GM21737 (cell line): ENCODE measurements at regions not wholly inside any gene's neighbourhood (a gene's known extent, or its start where the extent isn't known, plus 50 kb on each side); places are given as distances from the start of the nearest gene placed in this dataset.

Experiments
- ATAC-seq: cut with Tn5 transposase; IDR thresholded peaks from one replicate; pipeline ENCODE4 v1.9.1; 2021; ENCODE audit warnings: mild to moderate bottlenecking, moderate library complexity; ENCODE audit not compliant: unreplicated experiment

DNA sequence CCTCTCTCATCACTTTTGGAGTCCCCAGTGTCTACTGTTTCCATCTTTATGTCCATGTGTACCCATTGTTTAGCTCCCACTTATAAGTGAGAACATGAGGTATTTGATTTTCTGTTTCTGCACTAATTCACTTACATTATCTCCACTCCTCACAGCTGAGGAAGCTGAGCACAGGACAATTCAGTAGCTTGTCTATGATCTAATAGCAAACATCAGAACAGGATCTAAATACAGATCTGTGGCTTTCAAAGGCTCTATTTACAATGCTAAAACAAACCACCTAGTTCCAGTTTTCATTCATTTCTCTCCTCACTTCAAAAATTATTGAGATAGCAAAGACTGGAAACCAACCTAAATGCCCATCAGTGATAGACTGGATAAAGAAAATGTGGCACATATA, 52.0 kb upstream of the DDX18 start:
- ATAC-seq = no peak

DNA sequence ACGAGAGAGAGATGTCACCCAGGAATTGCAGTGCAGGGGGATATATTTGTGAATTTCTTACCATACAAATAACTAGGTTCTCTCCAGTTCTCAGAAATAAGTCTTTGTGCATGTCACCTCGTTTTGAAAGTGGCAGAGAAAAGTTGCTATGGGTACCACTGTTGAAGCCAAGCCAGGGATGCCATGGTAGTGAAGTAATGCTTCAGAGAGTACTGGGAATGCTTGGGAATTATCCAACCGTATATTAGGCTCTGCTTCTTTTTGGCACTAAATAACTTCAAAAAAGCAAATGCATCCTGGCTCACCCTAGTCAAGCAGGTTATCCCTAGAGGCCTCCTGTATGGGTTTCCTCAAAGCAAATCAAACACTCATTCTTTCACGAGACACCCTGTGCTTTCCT, 50.7 kb upstream of the DDX18 start:
- ATAC-seq = no peak
